ENCODE measurements at regions not wholly inside any gene's neighbourhood (a gene's known extent, or its start where the extent isn't known, plus 50 kb on each side); places are given as distances from the start of the nearest gene placed in this dataset.

- Histone ChIP-seq H3K4me1 (ENCODE audit: control insufficient read depth in 1 of 2, insufficient read depth in 2 of 2, low read length in 2 of 2) (no peaks in the 10 kb centered on the region), H3K9me3 (ENCODE audit: control insufficient read depth in 1 of 2, low read length in 2 of 2) (peaks cover 0 to 4% of the 10 kb centered on the region in 2 donors), H3K4me3 (ENCODE audit: low read depth in 1 of 2, low read length in 2 of 2) (no peak overlapping the region), H3K36me3 (ENCODE audit: control insufficient read depth in 1 of 2, insufficient read depth in 2 of 2, low read length in 2 of 2) (no peaks in the 10 kb centered on the region), H3K27me3 (ENCODE audit: low read depth, low read length) (no peaks in the 10 kb centered on the region), H3K27ac (ENCODE audit: low read length) (no peak overlapping the region)
These were observed 636.7 kb upstream of the KIF2B start for GRCh38 chr17:53186001-53186400.

- no peaks in the 10 kb centered on the region for H3K36me3 ChIP-seq (ENCODE audit: control insufficient read depth in 1 of 2, insufficient read depth in 2 of 2, low read length in 2 of 2)
- no peaks in the 10 kb centered on the region for H3K27me3 ChIP-seq (ENCODE audit: low read depth, low read length)
- no peak overlapping the region for H3K27ac ChIP-seq (ENCODE audit: low read length)
- H3K9me3 ChIP-seq (ENCODE audit: control insufficient read depth in 1 of 2, low read length in 2 of 2), result no peaks in the 10 kb centered on the region
- no peak overlapping the region for H3K4me3 ChIP-seq (ENCODE audit: low read depth in 1 of 2, low read length in 2 of 2)
- H3K4me1 ChIP-seq (ENCODE audit: control insufficient read depth in 1 of 2, insufficient read depth in 2 of 2, low read length in 2 of 2), result no peaks in the 10 kb centered on the region
These were observed 646.1 kb upstream of the KIF2B start for GRCh38 chr17:53176629-53177028.

GRCh38 chr17:53168413-53168812 lies 654.3 kb upstream of the KIF2B start:
- Histone ChIP-seq H3K27me3 (ENCODE audit: low read depth, low read length) (no peaks in the 10 kb centered on the region), H3K4me3 (ENCODE audit: low read depth in 1 of 2, low read length in 2 of 2) (no peak overlapping the region), H3K4me1 (ENCODE audit: control insufficient read depth in 1 of 2, insufficient read depth in 2 of 2, low read length in 2 of 2) (no peaks in the 10 kb centered on the region), H3K9me3 (ENCODE audit: control insufficient read depth in 1 of 2, low read length in 2 of 2) (no peaks in the 10 kb centered on the region), H3K27ac (ENCODE audit: low read length) (no peak overlapping the region), H3K36me3 (ENCODE audit: control insufficient read depth in 1 of 2, insufficient read depth in 2 of 2, low read length in 2 of 2) (no peaks in the 10 kb centered on the region)

- no peak overlapping the region for H3K4me3 ChIP-seq (ENCODE audit: low read depth in 1 of 2, low read length in 2 of 2)
- H3K4me1 ChIP-seq (ENCODE audit: control insufficient read depth in 1 of 2, insufficient read depth in 2 of 2, low read length in 2 of 2), result no peaks in the 10 kb centered on the region
- H3K36me3 ChIP-seq (ENCODE audit: control insufficient read depth in 1 of 2, insufficient read depth in 2 of 2, low read length in 2 of 2), result no peaks in the 10 kb centered on the region
These were observed 656.0 kb upstream of the KIF2B start for GRCh38 chr17:53166731-53167130.

GRCh38 chr17:53150101-53150698 lies 672.5 kb upstream of the KIF2B start:
- no peak overlapping the region for H3K4me3 ChIP-seq (ENCODE audit: low read depth in 1 of 2, low read length in 2 of 2)
- no peak overlapping the region for H3K27ac ChIP-seq (ENCODE audit: low read length)
- H3K9me3 ChIP-seq (ENCODE audit: control insufficient read depth in 1 of 2, low read length in 2 of 2), result no peaks in the 10 kb centered on the region
- no peaks in the 10 kb centered on the region for H3K27me3 ChIP-seq (ENCODE audit: low read depth, low read length)
- no peaks in the 10 kb centered on the region for H3K4me1 ChIP-seq (ENCODE audit: control insufficient read depth in 1 of 2, insufficient read depth in 2 of 2, low read length in 2 of 2)
- H3K36me3 ChIP-seq (ENCODE audit: control insufficient read depth in 1 of 2, insufficient read depth in 2 of 2, low read length in 2 of 2), result no peaks in the 10 kb centered on the region

More at GRCh38 chr17:53166731-53167130, 656.0 kb upstream of the KIF2B start:
- H3K27ac ChIP-seq (ENCODE audit: low read length), result no peak overlapping the region
- H3K9me3 ChIP-seq (ENCODE audit: control insufficient read depth in 1 of 2, low read length in 2 of 2), result no peaks in the 10 kb centered on the region
- no peaks in the 10 kb centered on the region for H3K27me3 ChIP-seq (ENCODE audit: low read depth, low read length)

GRCh38 chr17:53149316-53149715 lies 673.4 kb upstream of the KIF2B start:
- Histone ChIP-seq H3K4me3 (ENCODE audit: low read depth in 1 of 2, low read length in 2 of 2) (no peak overlapping the region), H3K4me1 (ENCODE audit: control insufficient read depth in 1 of 2, insufficient read depth in 2 of 2, low read length in 2 of 2) (no peaks in the 10 kb centered on the region), H3K27me3 (ENCODE audit: low read depth, low read length) (no peaks in the 10 kb centered on the region), H3K36me3 (ENCODE audit: control insufficient read depth in 1 of 2, insufficient read depth in 2 of 2, low read length in 2 of 2) (no peaks in the 10 kb centered on the region), H3K27ac (ENCODE audit: low read length) (no peak overlapping the region), H3K9me3 (ENCODE audit: control insufficient read depth in 1 of 2, low read length in 2 of 2) (no peaks in the 10 kb centered on the region)

GRCh38 chr17:53148058-53148457 lies 674.7 kb upstream of the KIF2B start:
- Histone ChIP-seq H3K4me3 (ENCODE audit: low read depth in 1 of 2, low read length in 2 of 2) (no peak overlapping the region), H3K36me3 (ENCODE audit: control insufficient read depth in 1 of 2, insufficient read depth in 2 of 2, low read length in 2 of 2) (no peaks in the 10 kb centered on the region), H3K9me3 (ENCODE audit: control insufficient read depth in 1 of 2, low read length in 2 of 2) (no peaks in the 10 kb centered on the region), H3K27me3 (ENCODE audit: low read depth, low read length) (no peaks in the 10 kb centered on the region), H3K27ac (ENCODE audit: low read length) (no peak overlapping the region), H3K4me1 (ENCODE audit: control insufficient read depth in 1 of 2, insufficient read depth in 2 of 2, low read length in 2 of 2) (no peaks in the 10 kb centered on the region)

GRCh38 chr17:53142890-53143289 lies 679.8 kb upstream of the KIF2B start:
- no peaks in the 10 kb centered on the region for H3K9me3 ChIP-seq (ENCODE audit: control insufficient read depth in 1 of 2, low read length in 2 of 2)
- no peak overlapping the region for H3K27ac ChIP-seq (ENCODE audit: low read length)
- H3K4me3 ChIP-seq (ENCODE audit: low read depth in 1 of 2, low read length in 2 of 2), result no peak overlapping the region
- H3K36me3 ChIP-seq (ENCODE audit: control insufficient read depth in 1 of 2, insufficient read depth in 2 of 2, low read length in 2 of 2), result no peaks in the 10 kb centered on the region
- no peaks in the 10 kb centered on the region for H3K4me1 ChIP-seq (ENCODE audit: control insufficient read depth in 1 of 2, insufficient read depth in 2 of 2, low read length in 2 of 2)
- H3K27me3 ChIP-seq (ENCODE audit: low read depth, low read length), result no peaks in the 10 kb centered on the region

- Histone ChIP-seq H3K4me3 (ENCODE audit: low read depth in 1 of 2, low read length in 2 of 2) (no peak overlapping the region), H3K27ac (ENCODE audit: low read length) (no peak overlapping the region), H3K27me3 (ENCODE audit: low read depth, low read length) (no peaks in the 10 kb centered on the region), H3K9me3 (ENCODE audit: control insufficient read depth in 1 of 2, low read length in 2 of 2) (no peaks in the 10 kb centered on the region), H3K36me3 (ENCODE audit: control insufficient read depth in 1 of 2, insufficient read depth in 2 of 2, low read length in 2 of 2) (no peaks in the 10 kb centered on the region), H3K4me1 (ENCODE audit: control insufficient read depth in 1 of 2, insufficient read depth in 2 of 2, low read length in 2 of 2) (no peaks in the 10 kb centered on the region)
These were observed 681.0 kb upstream of the KIF2B start for GRCh38 chr17:53141731-53142130.

- Histone ChIP-seq H3K9me3 (ENCODE audit: control insufficient read depth in 1 of 2, low read length in 2 of 2) (no peaks in the 10 kb centered on the region), H3K27ac (ENCODE audit: low read length) (no peak overlapping the region), H3K4me1 (ENCODE audit: control insufficient read depth in 1 of 2, insufficient read depth in 2 of 2, low read length in 2 of 2) (no peaks in the 10 kb centered on the region), H3K4me3 (ENCODE audit: low read depth in 1 of 2, low read length in 2 of 2) (no peak overlapping the region), H3K27me3 (ENCODE audit: low read depth, low read length) (no peaks in the 10 kb centered on the region), H3K36me3 (ENCODE audit: control insufficient read depth in 1 of 2, insufficient read depth in 2 of 2, low read length in 2 of 2) (no peaks in the 10 kb centered on the region)
These were observed 681.4 kb upstream of the KIF2B start for GRCh38 chr17:53141280-53141679.

GRCh38 chr17:53137869-53138268 lies 684.9 kb upstream of the KIF2B start:
- Histone ChIP-seq H3K27ac (ENCODE audit: low read length) (no peak overlapping the region), H3K27me3 (ENCODE audit: low read depth, low read length) (no peaks in the 10 kb centered on the region), H3K36me3 (ENCODE audit: control insufficient read depth in 1 of 2, insufficient read depth in 2 of 2, low read length in 2 of 2) (no peaks in the 10 kb centered on the region)

GRCh38 chr17:53135969-53136368 lies 686.8 kb upstream of the KIF2B start:
- no peak overlapping the region for H3K27ac ChIP-seq (ENCODE audit: low read length)
- no peaks in the 10 kb centered on the region for H3K9me3 ChIP-seq (ENCODE audit: control insufficient read depth in 1 of 2, low read length in 2 of 2)
- H3K36me3 ChIP-seq (ENCODE audit: control insufficient read depth in 1 of 2, insufficient read depth in 2 of 2, low read length in 2 of 2), result no peaks in the 10 kb centered on the region
- no peaks in the 10 kb centered on the region for H3K27me3 ChIP-seq (ENCODE audit: low read depth, low read length)
- no peak overlapping the region for H3K4me3 ChIP-seq (ENCODE audit: low read depth in 1 of 2, low read length in 2 of 2)
- H3K4me1 ChIP-seq (ENCODE audit: control insufficient read depth in 1 of 2, insufficient read depth in 2 of 2, low read length in 2 of 2), result no peaks in the 10 kb centered on the region

More at GRCh38 chr17:53137869-53138268, 684.9 kb upstream of the KIF2B start:
- Histone ChIP-seq H3K4me3 (ENCODE audit: low read depth in 1 of 2, low read length in 2 of 2) (no peak overlapping the region), H3K4me1 (ENCODE audit: control insufficient read depth in 1 of 2, insufficient read depth in 2 of 2, low read length in 2 of 2) (no peaks in the 10 kb centered on the region), H3K9me3 (ENCODE audit: control insufficient read depth in 1 of 2, low read length in 2 of 2) (no peaks in the 10 kb centered on the region)
